Natural killer cell (primary cell): ENCODE measurements at regions not wholly inside any gene's neighbourhood (a gene's known extent, or its start where the extent isn't known, plus 50 kb on each side); places are given as distances from the start of the nearest gene placed in this dataset.
"Not testable (repeated sequence)": the region's sequence is repeated elsewhere in the genome, so short reads cannot be mapped to it uniquely, and the experiment has no call there.

ENCODE experiments used
- ATAC-seq, 3 donors: fragments of 150-1000 bp in 2 of 3; fragments of 200-7000 bp in 1 of 3; cut with Tn5 transposase; 1 replicate in 1 of 3; 2 replicates in 2 of 3; pipeline ENCODE4 v1.10.0; 2021; ENCODE audit warnings: mild to moderate bottlenecking in 2 of 3, moderate library complexity in 2 of 3
- DNase-seq, 2 donors: peaks; one replicate each; pipeline versions ENCODE4 v3.0.0 to v3.0.0-alpha.2; 2013 to 2021; ENCODE audit warnings: mixed read lengths in 1 of 2
- H3K27ac ChIP-seq: one replicate; pipeline ENCODE4 v1.5.1; 2013; ENCODE audit warnings: mild to moderate bottlenecking, low read length
- H3K27me3 ChIP-seq: one replicate; pipeline ENCODE4 v1.6.1; 2013; ENCODE audit warnings: low read length; ENCODE audit not compliant: control insufficient read depth, insufficient read depth
- H3K36me3 ChIP-seq: one replicate; pipeline ENCODE4 v1.6.1; 2013; ENCODE audit warnings: low read length; ENCODE audit not compliant: control insufficient read depth, insufficient read depth
- H3K4me1 ChIP-seq: one replicate; pipeline ENCODE4 v1.6.1; 2013; ENCODE audit warnings: low read length; ENCODE audit not compliant: control insufficient read depth, insufficient read depth
- H3K4me3 ChIP-seq: one replicate; pipeline ENCODE4 v1.5.1; 2013; ENCODE audit warnings: low read length
- H3K9me3 ChIP-seq: one replicate; pipeline ENCODE4 v1.6.1; 2013; ENCODE audit warnings: low read length; ENCODE audit not compliant: control insufficient read depth, insufficient read depth
- H3K27ac Mint-ChIP-seq, 2 donors: one replicate each; pipeline ENCODE4 v1.8.0; 2022; ENCODE audit warnings: mild to moderate bottlenecking in 2 of 2, mixed read lengths in 2 of 2, moderate library complexity in 1 of 2
- H3K27me3 Mint-ChIP-seq, 2 donors: one replicate each; pipeline ENCODE4 v1.8.0; 2022; ENCODE audit warnings: low read depth in 2 of 2, mixed read lengths in 2 of 2
- H3K36me3 Mint-ChIP-seq: one replicate; pipeline ENCODE4 v1.8.0; 2022; ENCODE audit warnings: mixed read lengths
- H3K4me1 Mint-ChIP-seq, 2 donors: one replicate each; pipeline ENCODE4 v1.8.0; 2022; ENCODE audit warnings: mixed read lengths in 2 of 2
- H3K4me3 Mint-ChIP-seq: one replicate; pipeline ENCODE4 v1.8.0; 2022; ENCODE audit warnings: mild to moderate bottlenecking, moderate library complexity, mixed read lengths
- H3K9me3 Mint-ChIP-seq, 2 donors: one replicate each; pipeline ENCODE4 v1.8.0; 2022; ENCODE audit warnings: mixed read lengths in 2 of 2
- whole genome bisulfite sequencing: methylation state at CpG from one replicate; pipeline ENCODE4 v1.1.7; 2013; ENCODE audit warnings: missing lambda C conversion rate; ENCODE audit not compliant: insufficient coverage; 5-methylcytosine and 5-hydroxymethylcytosine counted together
- intact Hi-C: fragments of 100-400 bp; cut with micrococcal nuclease; formaldehyde crosslinking; loops from one replicate; pipeline ENCODE4 v1.14.2; 2022
- TF ChIP-seq, protein P1 (sequence below): fragments of 200-600 bp; IDR thresholded peaks from one replicate; pipeline ENCODE4 v1.8.0; 2022; ENCODE audit warnings: antibody characterized with exemption

DNA sequence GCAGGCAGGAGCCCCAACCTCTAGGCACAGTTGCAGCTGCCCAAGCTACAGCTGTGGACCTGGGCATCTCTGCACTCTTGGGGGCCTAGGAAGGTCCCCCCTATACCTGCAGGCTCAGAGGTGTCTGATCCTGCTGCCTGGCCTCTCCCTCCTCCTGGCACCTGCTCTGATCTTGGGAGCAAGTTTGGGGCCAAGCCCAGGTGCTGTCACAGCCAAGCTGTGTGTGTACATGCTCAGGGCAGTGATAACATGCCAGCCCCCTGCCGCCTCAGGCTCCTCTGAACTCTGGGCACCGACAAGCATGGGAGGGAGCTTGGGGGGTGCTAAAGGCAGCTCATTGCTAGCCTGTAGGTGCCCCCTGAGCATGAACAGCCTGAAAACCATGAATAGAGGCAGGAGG lies 829.6 kb upstream of the VRK2 start:
- no peak overlapping the region for H3K27ac ChIP-seq
- Mint-ChIP-seq H3K36me3 (peaks cover 9% of the 10 kb centered on the region), H3K27ac (no peak overlapping the region), H3K27me3 (no peaks in the 10 kb centered on the region), H3K4me1 (no peaks in the 10 kb centered on the region), H3K9me3 (peaks cover 16 to 24% of the 10 kb centered on the region in 2 donors), H3K4me3 (no peak overlapping the region)
- H3K4me3 ChIP-seq: no peak overlapping the region
- no peaks in the 10 kb centered on the region for H3K4me1 ChIP-seq
- H3K36me3 ChIP-seq: no peaks in the 10 kb centered on the region
- TF ChIP-seq, protein P1, sequence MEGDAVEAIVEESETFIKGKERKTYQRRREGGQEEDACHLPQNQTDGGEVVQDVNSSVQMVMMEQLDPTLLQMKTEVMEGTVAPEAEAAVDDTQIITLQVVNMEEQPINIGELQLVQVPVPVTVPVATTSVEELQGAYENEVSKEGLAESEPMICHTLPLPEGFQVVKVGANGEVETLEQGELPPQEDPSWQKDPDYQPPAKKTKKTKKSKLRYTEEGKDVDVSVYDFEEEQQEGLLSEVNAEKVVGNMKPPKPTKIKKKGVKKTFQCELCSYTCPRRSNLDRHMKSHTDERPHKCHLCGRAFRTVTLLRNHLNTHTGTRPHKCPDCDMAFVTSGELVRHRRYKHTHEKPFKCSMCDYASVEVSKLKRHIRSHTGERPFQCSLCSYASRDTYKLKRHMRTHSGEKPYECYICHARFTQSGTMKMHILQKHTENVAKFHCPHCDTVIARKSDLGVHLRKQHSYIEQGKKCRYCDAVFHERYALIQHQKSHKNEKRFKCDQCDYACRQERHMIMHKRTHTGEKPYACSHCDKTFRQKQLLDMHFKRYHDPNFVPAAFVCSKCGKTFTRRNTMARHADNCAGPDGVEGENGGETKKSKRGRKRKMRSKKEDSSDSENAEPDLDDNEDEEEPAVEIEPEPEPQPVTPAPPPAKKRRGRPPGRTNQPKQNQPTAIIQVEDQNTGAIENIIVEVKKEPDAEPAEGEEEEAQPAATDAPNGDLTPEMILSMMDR: no peak
- 96% methylated on average over 2 of the region's 2 CpGs for WGBS
- H3K27me3 ChIP-seq: no peaks in the 10 kb centered on the region
- H3K9me3 ChIP-seq: peaks cover 18% of the 10 kb centered on the region
- no peak for DNase-seq
- intact Hi-C loops: no loop called here
- ATAC-seq: no peak

DNA sequence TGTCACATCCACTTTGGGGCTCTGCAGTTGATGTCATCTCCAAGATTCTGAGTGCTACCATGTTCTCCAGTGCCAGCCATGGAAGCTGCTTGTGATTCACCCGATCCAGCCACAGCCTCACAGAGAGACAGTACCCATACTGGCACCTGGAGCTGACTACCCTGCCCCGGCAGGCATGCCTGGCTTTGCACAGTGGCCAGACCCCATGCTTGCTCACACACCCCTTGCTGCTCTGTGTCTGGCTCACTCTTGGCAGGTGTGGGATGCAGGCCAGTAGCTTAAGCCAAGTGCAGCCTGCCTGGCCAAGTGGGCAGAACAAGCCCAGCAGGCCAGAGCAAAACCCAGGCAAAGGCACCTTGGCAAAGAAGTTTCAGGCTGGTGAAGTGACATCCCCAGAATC lies 828.4 kb upstream of the VRK2 start:
- Mint-ChIP-seq H3K4me1 (no peaks in the 10 kb centered on the region), H3K27ac (no peak overlapping the region), H3K27me3 (no peaks in the 10 kb centered on the region), H3K9me3 (peaks cover 11 to 16% of the 10 kb centered on the region in 2 donors), H3K4me3 (no peak overlapping the region), H3K36me3 (peaks cover 9% of the 10 kb centered on the region)
- DNase-seq: no peak
- Histone ChIP-seq H3K36me3 (no peaks in the 10 kb centered on the region), H3K27me3 (no peaks in the 10 kb centered on the region), H3K9me3 (peaks cover 18% of the 10 kb centered on the region), H3K4me1 (no peaks in the 10 kb centered on the region), H3K27ac (no peak overlapping the region), H3K4me3 (no peak overlapping the region)
- TF ChIP-seq, protein P1: no peak
- ATAC-seq: no peak
- intact Hi-C loops: no loop called here
- WGBS: 82% methylated on average over 2 of the region's 2 CpGs

DNA sequence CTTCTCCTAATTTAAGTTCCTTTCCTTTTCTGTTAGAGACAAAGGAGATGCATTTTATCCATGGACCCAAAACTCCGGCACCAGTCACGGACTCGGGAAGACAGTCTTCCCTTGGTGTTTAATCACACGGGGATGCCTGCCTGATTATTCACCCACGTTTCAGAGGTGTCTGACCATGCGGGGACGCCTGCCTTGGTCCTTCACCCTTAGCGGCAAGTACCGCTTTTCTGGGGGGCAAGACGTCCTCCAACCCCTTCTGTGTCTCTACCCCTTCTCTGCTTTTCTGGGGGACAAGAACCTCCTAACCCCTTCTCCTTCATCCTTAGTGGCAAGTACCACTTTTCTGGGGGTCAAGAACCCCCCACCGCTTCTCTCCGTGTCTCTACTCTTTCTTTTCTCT lies 816.9 kb upstream of the VRK2 start:
- H3K4me3 ChIP-seq, ATAC-seq, H3K4me1 ChIP-seq, H3K4me1 Mint-ChIP-seq, intact Hi-C loops, H3K4me3 Mint-ChIP-seq, H3K27ac Mint-ChIP-seq, H3K36me3 Mint-ChIP-seq, H3K36me3 ChIP-seq, H3K27me3 ChIP-seq, H3K27ac ChIP-seq, H3K27me3 Mint-ChIP-seq, DNase-seq, H3K9me3 ChIP-seq: not testable (repeated sequence)
- 84% methylated on average over 12 of the region's 12 CpGs for WGBS
- H3K9me3 Mint-ChIP-seq: peaks cover 11 to 18% of the 10 kb centered on the region in 2 donors

DNA sequence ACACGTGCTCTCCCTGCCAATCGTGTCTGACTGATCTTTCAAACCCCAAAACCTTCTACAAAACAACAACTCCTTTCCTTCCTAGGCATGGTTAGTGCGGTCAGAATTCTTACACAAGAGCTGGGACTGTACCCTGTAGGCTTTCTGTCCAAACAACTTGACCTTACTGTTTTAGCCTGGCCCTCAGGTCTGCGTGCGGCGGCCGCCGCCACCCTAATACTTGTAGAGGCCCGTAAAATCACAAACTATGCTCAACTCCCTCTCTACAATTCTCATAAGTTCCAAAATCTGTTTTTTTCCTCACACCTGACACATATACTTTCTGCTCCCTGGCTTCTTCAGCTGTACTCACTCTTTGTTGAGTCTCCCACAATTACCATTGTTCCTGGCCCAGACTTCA lies 814.3 kb upstream of the VRK2 start:
- H3K9me3 ChIP-seq, H3K36me3 Mint-ChIP-seq, H3K27me3 ChIP-seq, H3K27me3 Mint-ChIP-seq, H3K27ac ChIP-seq, H3K4me1 Mint-ChIP-seq, H3K27ac Mint-ChIP-seq, H3K36me3 ChIP-seq, DNase-seq, H3K4me3 ChIP-seq, H3K4me3 Mint-ChIP-seq, ATAC-seq, H3K4me1 ChIP-seq, intact Hi-C loops: not testable (repeated sequence)
- WGBS: 87% methylated on average over 9 of the region's 9 CpGs
- H3K9me3 Mint-ChIP-seq: peaks cover 8 to 14% of the 10 kb centered on the region in 2 donors

DNA sequence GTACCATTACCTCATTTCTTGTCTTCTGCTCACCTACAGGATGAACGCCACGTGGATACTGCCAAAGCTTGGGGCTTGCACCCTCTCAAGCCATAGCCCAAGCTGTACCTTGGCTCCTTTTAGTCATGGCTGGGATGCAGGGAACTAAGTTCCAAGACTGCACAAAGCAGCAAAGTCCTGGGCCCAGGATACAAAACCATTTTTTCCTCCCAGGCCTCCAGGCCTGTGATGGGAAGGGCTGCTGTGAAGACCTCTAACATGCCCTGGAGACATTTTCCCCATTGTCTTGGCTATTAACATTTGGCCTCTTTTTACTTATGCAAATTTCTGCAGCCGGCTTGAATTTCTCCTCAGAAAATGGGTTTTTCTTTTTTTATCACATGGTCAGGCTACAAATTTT lies 795.1 kb upstream of the VRK2 start:
- H3K4me1 Mint-ChIP-seq, H3K36me3 ChIP-seq, ATAC-seq, H3K27ac Mint-ChIP-seq, H3K36me3 Mint-ChIP-seq, H3K4me3 Mint-ChIP-seq, DNase-seq, H3K27me3 ChIP-seq, H3K4me3 ChIP-seq, H3K4me1 ChIP-seq, H3K27me3 Mint-ChIP-seq, intact Hi-C loops, H3K27ac ChIP-seq: not testable (repeated sequence)
- peaks cover 33 to 45% of the 10 kb centered on the region in 2 donors for H3K9me3 Mint-ChIP-seq
- H3K9me3 ChIP-seq: peaks cover 17% of the 10 kb centered on the region
- WGBS: 65% methylated on average over 3 of the region's 3 CpGs

DNA sequence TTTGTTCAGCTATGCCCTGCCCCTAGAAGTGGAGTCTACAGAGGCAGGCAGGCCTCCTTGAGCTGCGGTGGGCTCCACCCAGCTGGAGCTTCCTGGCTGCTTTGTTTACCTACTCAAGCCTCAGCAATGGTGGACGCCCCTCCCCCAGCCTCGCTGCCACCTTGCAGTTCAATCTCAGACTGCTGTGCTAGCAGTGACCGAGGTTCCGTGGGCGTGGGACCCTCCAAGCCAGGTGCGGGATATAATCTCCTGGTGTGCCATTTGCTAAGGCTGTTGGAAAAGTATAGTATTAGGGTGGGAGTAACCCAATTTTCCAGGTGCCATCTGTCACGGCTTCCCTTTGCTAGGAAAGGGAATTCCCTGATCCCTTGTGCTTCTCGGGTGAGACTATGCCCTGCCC lies 770.2 kb upstream of the VRK2 start:
- H3K4me1 ChIP-seq, ATAC-seq, H3K27me3 Mint-ChIP-seq, H3K27ac ChIP-seq, H3K4me3 ChIP-seq, H3K4me3 Mint-ChIP-seq, H3K4me1 Mint-ChIP-seq, DNase-seq, H3K27ac Mint-ChIP-seq, H3K27me3 ChIP-seq, H3K9me3 ChIP-seq, intact Hi-C loops, H3K36me3 ChIP-seq: not testable (repeated sequence)
- 82% methylated on average over 9 of the region's 9 CpGs for WGBS
- Mint-ChIP-seq H3K9me3 (peaks cover 23 to 35% of the 10 kb centered on the region in 2 donors), H3K36me3 (peaks cover 29% of the 10 kb centered on the region)
